ENCODE measurements at regions not wholly inside any gene's neighbourhood (a gene's known extent, or its start where the extent isn't known, plus 50 kb on each side); places are given as distances from the start of the nearest gene placed in this dataset.
A peak's percentile ranks its signal among the peaks of the same experiment; 100 is the strongest.
"Not testable (repeated sequence)": the region's sequence is repeated elsewhere in the genome, so short reads cannot be mapped to it uniquely, and the experiment has no call there.

GRCh38 chr11:69905611-69906452, 86.6 kb upstream of the FGF3 start:
- no peak for DNase-seq (ENCODE audit: low spot score)

- DNase-seq (ENCODE audit: low spot score) = no peak
These were observed 87.3 kb upstream of the FGF3 start for GRCh38 chr11:69906453-69906907.

- no peak for DNase-seq (ENCODE audit: low spot score)
These were observed 88.4 kb upstream of the FGF3 start for GRCh38 chr11:69907611-69908010.

- DNase-seq (ENCODE audit: low spot score) = no peak
These were observed 89.5 kb upstream of the FGF3 start for GRCh38 chr11:69908511-69909220.

GRCh38 chr11:69909561-69910518, 90.6 kb upstream of the FGF3 start:
- no peak for DNase-seq (ENCODE audit: low spot score)

- DNase-seq (ENCODE audit: low spot score) = no peak
These were observed 91.5 kb upstream of the FGF3 start for GRCh38 chr11:69910519-69911309.

- no peak for DNase-seq (ENCODE audit: low spot score)
These were observed 92.3 kb upstream of the FGF3 start for GRCh38 chr11:69911310-69912160.

- no peak for DNase-seq (ENCODE audit: low spot score)
These were observed 93.1 kb upstream of the FGF3 start for GRCh38 chr11:69912161-69912910.

GRCh38 chr11:69912911-69913451, 93.8 kb upstream of the FGF3 start:
- DNase-seq (ENCODE audit: low spot score) = no peak

- no peak for DNase-seq (ENCODE audit: low spot score)
These were observed 94.5 kb upstream of the FGF3 start for GRCh38 chr11:69913591-69914285.

- no peak for DNase-seq (ENCODE audit: low spot score)
These were observed 95.3 kb upstream of the FGF3 start for GRCh38 chr11:69914286-69915150.

- DNase-seq (ENCODE audit: low spot score) = no peak
These were observed 95.9 kb upstream of the FGF3 start for GRCh38 chr11:69915151-69915500.

- DNase-seq (ENCODE audit: low spot score) = peak; percentile 84
These were observed 96.5 kb upstream of the FGF3 start for GRCh38 chr11:69915501-69916250.

GRCh38 chr11:69916251-69916649, 97.0 kb upstream of the FGF3 start:
- DNase-seq (ENCODE audit: low spot score) = not testable (repeated sequence)

GRCh38 chr11:69916806-69917387, 97.7 kb upstream of the FGF3 start:
- DNase-seq (ENCODE audit: low spot score) = no peak

GRCh38 chr11:69917529-69917928, 98.3 kb upstream of the FGF3 start:
- no peak for DNase-seq (ENCODE audit: low spot score)

Measured in AG20443 (cell line).